Gastroesophageal sphincter (tissue), 3 donors: ENCODE measurements at regions not wholly inside any gene's neighbourhood (a gene's known extent, or its start where the extent isn't known, plus 50 kb on each side); places are given as distances from the start of the nearest gene placed in this dataset.

Experiments
- CTCF ChIP-seq, 4 experiments: fragments of 200-600 bp in 2 of 4; fragments of 450-650 bp in 2 of 4; sonication (generic) in 1 of 4; IDR thresholded peaks; one replicate each; pipeline ENCODE4 v1.5.1; 2017 to 2019; ENCODE audit warnings: antibody characterized with exemption in 4 of 4, mild to moderate bottlenecking in 2 of 4, moderate library complexity in 2 of 4
- EP300 ChIP-seq: sonication (generic); formaldehyde crosslinking; IDR thresholded peaks from one replicate; pipeline ENCODE4 v1.6.1; 2017; ENCODE audit warnings: antibody characterized with exemption, mild to moderate bottlenecking
- POLR2A ChIP-seq, 2 donors: fragments of 450-650 bp; IDR thresholded peaks; one replicate each; pipeline ENCODE4 v1.6.1; 2017; ENCODE audit warnings: antibody characterized with exemption in 2 of 2, mild to moderate bottlenecking in 2 of 2, moderate library complexity in 1 of 2
- POLR2AphosphoS5 ChIP-seq: sonication (generic); formaldehyde crosslinking; IDR thresholded peaks from one replicate; pipeline ENCODE4 v1.6.1; 2017; ENCODE audit warnings: antibody characterized with exemption

- no peak for TF ChIP-seq POLR2AphosphoS5
- peak; percentile 13 to 59 (median 47) for TF ChIP-seq CTCF (IDR thresholded peaks at IDR 0.05)
- no peak for TF ChIP-seq POLR2A (IDR thresholded peaks at IDR 0.05)
- TF ChIP-seq EP300 = no peak
Measured at GRCh38 chr7:153835103-153835502, 217.1 kb upstream of the DPP6 start.
